ENCODE measurements at regions not wholly inside any gene's neighbourhood (a gene's known extent, or its start where the extent isn't known, plus 50 kb on each side); places are given as distances from the start of the nearest gene placed in this dataset.

GRCh38 chr7:22909917-22910316 is 87.3 kb upstream of the TOMM7 start:
- TF ChIP-seq CBX8 (IDR thresholded peaks at IDR 0.05) (no peak), HDAC2 (IDR thresholded peaks at IDR 0.05) (no peak), ELK1 (IDR thresholded peaks at IDR 0.05; ENCODE audit: low read depth, low read length) (no peak), POLR2A (IDR thresholded peaks at IDR 0.05; ENCODE audit: low read length) (no peak), KDM1A (IDR thresholded peaks at IDR 0.05; ENCODE audit: low read depth) (no peak), TP53 (CRISPR knock-in tag; IDR thresholded peaks at IDR 0.05) (no peak), NR3C1 (IDR thresholded peaks at IDR 0.05) (no peak), HMGXB4 (CRISPR knock-in tag; IDR thresholded peaks at IDR 0.05; ENCODE audit: borderline replicate concordance) (no peak)
